Dermis blood vessel endothelial cell (primary cell): ENCODE measurements at regions not wholly inside any gene's neighbourhood (a gene's known extent, or its start where the extent isn't known, plus 50 kb on each side); places are given as distances from the start of the nearest gene placed in this dataset.
A peak's percentile ranks its signal among the peaks of the same experiment; 100 is the strongest.

Source experiments
- DNase-seq: peaks from one replicate; pipeline ENCODE4 v3.0.0; 2010

DNA sequence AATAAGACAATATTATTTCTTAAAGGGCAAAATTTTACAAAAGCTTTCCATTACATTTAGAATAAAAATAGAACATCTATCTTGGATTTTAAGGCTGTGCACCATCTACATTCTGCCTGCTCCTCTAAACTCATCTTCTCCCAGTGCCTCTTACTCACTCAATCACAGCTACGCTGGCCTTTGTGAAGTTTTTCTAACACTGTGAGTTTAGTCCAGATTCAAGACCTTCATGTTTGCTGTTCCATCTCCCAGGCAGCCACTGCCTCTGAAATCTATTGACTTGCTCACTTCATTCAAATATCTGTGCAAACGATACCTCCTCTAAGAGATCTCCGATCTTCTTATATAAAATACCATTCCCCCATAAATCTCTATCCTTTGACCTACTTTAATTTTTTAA is 673.4 kb upstream of the KIF2B start:
- no peak for DNase-seq

GRCh38 chr17:53148058-53148457 is 674.7 kb upstream of the KIF2B start:
- no peak for DNase-seq

- DNase-seq: peak; percentile 28
Measured at GRCh38 chr17:53142890-53143289, 679.8 kb upstream of the KIF2B start.

DNA sequence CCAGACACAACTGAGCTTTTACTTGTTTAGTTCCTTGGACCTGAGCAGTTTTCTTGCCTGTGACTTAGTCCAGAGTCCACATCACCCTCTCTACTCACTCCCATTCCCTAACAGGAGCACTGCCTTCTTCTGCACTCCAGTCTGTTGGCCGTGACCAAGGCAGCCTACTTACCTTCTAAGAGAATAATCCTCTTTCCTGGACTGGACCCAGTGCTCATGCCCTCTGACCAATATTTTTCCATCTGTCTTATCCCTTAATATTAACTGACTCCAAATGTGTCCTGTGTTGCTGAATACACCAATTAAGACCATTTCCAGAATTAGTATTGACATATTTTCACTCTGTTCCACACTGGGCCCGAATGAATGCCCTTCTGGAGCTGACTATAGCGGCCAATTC is 681.0 kb upstream of the KIF2B start:
- DNase-seq: no peak

DNA sequence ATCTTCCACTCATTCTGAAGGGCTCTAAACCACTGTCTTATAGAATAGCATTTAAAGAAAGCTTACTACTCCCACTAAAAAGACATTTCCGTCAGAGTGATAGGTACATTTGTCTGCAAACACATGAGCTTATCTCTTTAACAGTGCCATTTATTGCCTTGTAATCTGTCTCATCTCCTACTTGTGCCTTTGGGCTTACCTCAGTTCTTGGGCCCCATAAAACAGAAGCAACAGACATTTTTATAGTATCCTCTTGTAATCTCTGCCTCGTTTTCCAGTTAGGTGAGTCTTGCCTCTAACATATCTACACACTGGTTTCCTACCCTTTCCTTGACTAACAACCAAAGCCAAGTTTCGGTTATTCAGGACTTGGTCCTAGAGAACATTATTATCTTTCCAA is 681.4 kb upstream of the KIF2B start:
- no peak for DNase-seq

DNA sequence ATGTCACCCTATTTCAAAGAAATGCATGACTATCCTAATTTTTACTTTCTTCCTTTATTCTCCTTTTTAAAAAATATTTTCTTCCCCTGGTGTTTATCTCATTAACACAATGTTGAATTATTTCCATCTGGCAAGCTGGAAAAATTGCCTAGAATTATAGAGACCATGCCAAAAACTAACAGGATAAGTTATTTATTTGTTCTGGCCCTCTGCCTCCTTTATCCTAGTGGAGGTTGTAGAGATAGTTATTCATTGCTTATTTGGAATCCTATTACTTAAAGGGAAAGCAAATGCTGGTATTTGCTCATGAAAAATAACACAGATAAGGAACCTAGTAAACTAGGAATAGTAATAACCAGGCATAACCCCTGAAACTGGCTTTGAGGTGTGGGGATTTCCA is 684.9 kb upstream of the KIF2B start:
- peak; percentile 29 for DNase-seq

DNA sequence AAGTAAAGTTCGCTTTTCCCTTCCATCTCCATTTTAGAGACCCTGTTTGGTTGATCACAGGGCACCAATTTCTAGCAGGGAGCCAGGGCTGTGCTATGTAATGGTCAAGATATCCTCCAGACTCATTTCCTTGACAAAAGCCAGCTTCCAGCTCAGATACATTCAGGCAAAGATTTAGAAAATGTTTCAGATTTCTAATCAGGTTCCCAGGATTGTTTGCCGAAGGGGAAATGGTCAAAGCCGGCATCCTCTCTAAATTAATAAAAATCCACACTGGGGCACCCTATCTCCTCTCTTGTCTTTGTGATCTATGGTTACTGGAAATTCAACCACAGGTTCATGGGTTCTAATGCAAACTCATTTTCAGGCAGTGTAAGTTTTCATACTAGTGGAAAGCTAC is 686.8 kb upstream of the KIF2B start:
- DNase-seq: peak; percentile 0

GRCh38 chr17:53134548-53134947 is 688.2 kb upstream of the KIF2B start:
- DNase-seq: no peak

- DNase-seq: no peak
Measured at GRCh38 chr17:53133876-53134275, 688.9 kb upstream of the KIF2B start.

DNA sequence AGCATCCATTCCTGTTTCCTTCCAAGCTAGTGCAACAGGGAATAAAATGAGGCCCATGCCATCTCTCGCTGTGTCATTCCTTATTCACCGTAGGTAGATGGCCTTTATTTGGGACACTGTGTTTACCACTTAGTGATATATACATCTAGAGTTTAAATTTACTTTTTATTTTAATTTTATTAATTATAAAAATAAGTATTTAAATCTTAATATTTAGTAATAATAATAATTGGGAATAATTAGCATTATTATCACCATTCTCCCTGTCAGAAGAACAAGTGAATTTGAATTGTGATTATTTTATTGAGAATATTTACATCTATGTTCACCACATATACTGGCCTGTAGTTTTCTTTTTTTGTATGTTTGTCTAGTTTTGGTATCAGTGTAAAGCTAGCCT is 692.9 kb upstream of the KIF2B start:
- DNase-seq: no peak

DNA sequence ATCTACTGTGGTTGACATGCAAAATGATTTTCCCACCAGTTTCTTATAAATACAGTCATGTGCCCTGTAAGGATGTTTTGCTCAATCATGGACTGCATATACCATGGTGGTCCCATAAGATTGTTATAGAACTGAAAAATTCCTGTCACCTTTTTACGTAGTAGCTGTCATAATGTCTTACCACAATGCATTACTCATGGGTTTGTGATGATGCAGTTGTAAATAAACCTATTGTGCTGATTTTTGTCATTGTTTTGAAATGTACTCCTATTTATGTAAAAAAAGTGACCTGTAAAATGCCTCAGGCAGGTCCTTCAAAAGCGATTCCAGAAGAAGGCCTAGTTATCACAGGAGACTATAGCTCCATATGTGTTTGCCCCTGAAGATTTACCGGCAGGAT is 695.4 kb upstream of the KIF2B start:
- no peak for DNase-seq

GRCh38 chr17:53122966-53123365 is 699.8 kb upstream of the KIF2B start:
- DNase-seq: no peak

DNA sequence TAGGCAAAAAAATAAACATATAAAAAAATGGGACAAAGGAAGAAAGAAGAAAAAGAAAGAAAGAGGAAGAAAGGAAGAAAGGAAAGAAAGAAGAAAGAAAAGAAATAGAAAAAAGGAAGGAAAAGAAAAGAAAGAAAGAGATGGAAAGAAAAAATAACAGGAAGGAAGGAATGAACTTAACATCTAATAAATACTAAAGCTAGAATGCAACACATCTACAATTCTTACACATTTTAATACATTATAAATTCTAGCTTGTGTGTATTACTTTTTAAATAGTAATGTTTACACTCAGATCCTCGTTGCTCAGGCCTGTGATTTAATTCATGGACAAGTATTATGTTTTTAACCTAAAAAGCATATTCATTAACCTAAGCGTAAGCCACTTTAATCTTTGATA is 703.0 kb upstream of the KIF2B start:
- no peak for DNase-seq

GRCh38 chr17:53118948-53119347 is 703.8 kb upstream of the KIF2B start:
- DNase-seq: no peak

- DNase-seq: no peak
Measured at GRCh38 chr17:53106886-53107285, 715.8 kb upstream of the KIF2B start.

DNA sequence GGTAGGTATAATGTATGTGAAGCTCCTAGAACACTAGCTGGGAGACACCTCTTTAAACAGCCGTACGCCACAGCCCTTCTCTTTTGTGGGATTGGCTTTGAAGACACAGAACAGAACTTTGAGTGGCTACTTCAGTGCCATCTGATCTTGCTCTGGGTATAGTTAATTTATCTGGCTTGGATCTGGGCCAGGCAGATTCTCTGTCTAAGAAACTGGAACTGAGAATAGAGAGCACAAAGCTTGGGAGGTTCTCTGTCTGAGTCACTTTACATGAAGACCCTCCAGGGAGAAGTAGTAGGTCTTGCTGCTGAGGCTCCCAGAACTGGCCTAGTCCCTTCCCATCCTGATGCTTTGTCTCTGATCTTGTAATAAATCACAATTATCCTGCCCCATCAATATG is 721.0 kb upstream of the KIF2B start:
- DNase-seq: no peak

DNA sequence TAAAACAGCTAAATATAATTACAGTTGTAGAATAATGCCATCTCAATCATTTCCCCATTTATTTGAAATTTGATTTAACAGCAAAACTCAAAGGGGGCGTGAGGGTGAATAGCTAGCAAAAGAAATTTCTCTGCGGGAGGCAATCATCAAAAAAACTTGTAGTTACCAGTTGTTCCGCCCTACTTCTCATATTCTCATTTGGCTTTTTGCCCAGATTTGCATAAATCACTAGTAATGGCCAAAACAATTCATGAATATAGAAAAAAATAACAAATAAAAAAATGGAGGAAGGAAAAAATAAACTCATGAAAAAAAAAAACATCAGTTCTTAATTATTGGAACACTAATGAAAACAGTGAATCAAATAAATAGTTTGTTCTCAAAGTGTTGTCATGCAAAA is 722.6 kb upstream of the KIF2B start:
- DNase-seq: no peak

DNA sequence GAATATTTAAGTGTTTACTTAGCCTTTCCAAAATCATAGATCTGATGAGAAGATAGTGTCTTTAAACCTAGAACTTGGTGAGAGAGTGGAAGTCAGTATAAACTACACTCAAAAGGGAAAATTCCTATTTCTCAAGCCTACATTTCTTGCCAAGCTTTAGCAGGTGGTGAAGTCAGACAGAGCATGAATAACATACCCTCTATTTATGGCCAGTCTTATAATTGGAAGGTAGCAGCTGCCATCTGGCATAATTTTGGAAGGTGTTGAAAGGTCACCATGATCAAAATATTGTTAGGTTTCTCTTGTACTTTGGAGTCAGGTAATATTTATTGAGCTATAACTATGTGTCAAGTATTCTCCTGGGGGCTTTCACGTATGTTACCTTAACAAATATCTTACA is 729.3 kb upstream of the KIF2B start:
- no peak for DNase-seq

GRCh38 chr17:53092072-53092471 is 730.7 kb upstream of the KIF2B start:
- no peak for DNase-seq

- DNase-seq: no peak
Measured at GRCh38 chr17:53090770-53091169, 732.0 kb upstream of the KIF2B start.

DNA sequence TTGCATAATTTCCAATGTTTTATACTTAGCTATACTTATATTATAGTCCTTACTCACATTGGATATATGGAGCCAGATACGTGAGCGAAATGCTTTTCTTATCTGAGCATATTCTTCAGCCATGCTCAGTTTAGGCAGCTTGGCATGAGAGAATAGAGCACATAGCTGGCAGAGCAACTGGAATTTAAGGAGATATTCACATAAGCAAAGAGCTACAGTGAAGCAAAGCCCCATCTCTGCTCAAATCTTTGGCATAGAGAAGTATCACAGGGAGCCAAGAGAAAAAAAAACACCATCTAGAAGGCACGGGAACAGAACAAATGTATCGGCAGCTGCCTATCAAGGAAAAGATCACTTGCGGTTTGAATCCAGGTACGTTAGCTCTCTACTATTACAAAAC is 734.2 kb upstream of the KIF2B start:
- no peak for DNase-seq

DNA sequence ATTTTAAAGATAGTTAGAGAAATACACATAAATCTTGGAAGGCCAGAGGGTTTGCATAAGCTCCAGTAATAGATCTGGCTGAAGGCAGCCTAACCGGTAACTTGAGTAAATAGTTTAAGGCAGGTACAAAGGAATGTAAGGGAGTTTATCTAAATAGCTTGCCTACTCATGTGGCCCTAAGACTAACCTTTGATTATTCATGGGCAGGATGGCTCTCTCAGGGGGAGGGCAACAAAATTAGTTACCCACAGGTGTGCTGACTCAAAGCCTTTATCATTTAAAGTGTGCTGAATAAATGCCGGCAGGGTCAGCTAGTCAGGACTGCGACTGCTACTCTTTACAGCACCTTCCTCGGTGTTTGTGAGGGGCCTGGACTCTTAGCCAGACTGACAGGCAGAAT is 761.3 kb upstream of the KIF2B start:
- no peak for DNase-seq

DNA sequence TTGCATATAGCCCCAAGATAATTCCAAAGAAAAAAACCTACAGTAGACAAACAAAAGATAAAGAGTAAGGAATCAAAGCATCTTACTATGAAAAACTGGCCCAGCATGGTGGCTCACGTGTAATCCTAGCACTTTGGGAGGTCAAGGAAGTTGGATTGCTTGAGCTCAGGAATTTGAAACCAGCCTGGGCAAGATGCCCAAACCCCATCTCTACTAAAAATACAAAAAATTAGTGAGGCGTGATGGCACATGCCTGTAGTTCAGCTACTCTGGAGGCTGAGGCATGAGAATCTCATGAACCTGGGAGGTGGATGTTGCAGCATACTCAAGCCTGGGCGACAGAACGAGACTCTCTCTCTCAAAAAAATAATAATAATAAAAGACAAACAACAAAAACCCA is 764.7 kb upstream of the KIF2B start:
- DNase-seq: no peak

GRCh38 chr17:53046781-53047180 is 775.9 kb upstream of the KIF2B start:
- DNase-seq: no peak

DNA sequence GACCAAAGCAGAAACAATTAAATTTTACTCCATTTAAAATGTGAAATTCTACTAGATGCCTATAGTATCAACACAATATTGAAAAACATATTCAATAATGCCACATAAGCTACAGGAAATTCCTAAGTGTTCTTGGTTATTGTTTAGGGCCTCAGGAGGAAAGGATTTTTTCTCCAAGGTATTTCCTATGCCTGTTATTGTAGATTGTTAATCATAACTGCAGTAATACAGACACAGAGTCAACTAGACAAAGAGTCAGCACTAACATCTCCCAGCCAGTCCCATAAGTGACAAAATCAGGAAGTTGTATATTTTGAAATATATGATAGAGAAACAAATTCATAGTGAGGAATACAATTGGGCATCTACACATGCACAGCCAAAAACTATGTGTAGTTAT is 782.7 kb upstream of the KIF2B start:
- peak; percentile 77 for DNase-seq

- DNase-seq: no peak
Measured at GRCh38 chr17:53033297-53033696, 789.4 kb upstream of the KIF2B start.
